ENCODE measurements at regions not wholly inside any gene's neighbourhood (a gene's known extent, or its start where the extent isn't known, plus 50 kb on each side); places are given as distances from the start of the nearest gene placed in this dataset.

DNA sequence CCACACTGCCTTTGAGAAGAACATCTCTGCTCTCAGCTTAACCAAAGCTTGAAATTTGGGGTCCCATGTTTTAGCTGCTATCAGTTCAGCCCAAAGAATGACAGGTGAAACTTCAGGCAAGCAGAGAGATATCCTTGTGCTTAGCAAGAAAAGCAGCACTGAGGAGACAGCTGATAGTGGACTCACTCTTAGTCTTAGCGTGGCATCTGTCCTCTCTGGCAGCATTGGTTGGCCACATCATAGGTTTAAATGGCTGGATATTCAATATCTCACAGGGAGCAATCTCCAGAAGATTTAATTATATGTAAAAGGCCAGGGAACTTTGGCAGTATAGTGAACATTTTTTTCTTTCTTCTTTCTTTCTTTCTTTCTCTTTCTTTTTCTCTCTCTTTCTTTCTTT lies 131.1 kb upstream of the SGK1 start:
- H3K36me3 Mint-ChIP-seq, result peaks cover 0 to 1% (median 0%) of the 10 kb centered on the region in 3 donors
- ChIA-PET CTCF (no interaction called here), POLR2A (no interaction called here)
- no peak for DNase-seq
- no peaks in the 10 kb centered on the region for H3K9me3 Mint-ChIP-seq
- no peaks in the 10 kb centered on the region for H3K36me3 ChIP-seq (ENCODE audit: insufficient read depth, low read length)
- H3K27me3 Mint-ChIP-seq, result no peaks in the 10 kb centered on the region
- no peak overlapping the region for H3K4me3 ChIP-seq (ENCODE audit: low read length)
- no peaks in the 10 kb centered on the region for H3K27me3 ChIP-seq (ENCODE audit: insufficient read depth, low read length, poor library complexity, severe bottlenecking)
- H3K27ac Mint-ChIP-seq, result peak overlapping the region in 1 of 8 donors; percentile 23
- no peak overlapping the region for H3K4me3 Mint-ChIP-seq
- no peak overlapping the region for H3K27ac ChIP-seq (ENCODE audit: low read depth, low read length)
- no peaks in the 10 kb centered on the region for H3K9me3 ChIP-seq (ENCODE audit: low read length)
- H3K4me1 Mint-ChIP-seq, result peaks cover 0 to 3% (median 0%) of the 10 kb centered on the region in 3 donors
- H3K4me1 ChIP-seq (ENCODE audit: insufficient read depth, low read length), result no peaks in the 10 kb centered on the region

DNA sequence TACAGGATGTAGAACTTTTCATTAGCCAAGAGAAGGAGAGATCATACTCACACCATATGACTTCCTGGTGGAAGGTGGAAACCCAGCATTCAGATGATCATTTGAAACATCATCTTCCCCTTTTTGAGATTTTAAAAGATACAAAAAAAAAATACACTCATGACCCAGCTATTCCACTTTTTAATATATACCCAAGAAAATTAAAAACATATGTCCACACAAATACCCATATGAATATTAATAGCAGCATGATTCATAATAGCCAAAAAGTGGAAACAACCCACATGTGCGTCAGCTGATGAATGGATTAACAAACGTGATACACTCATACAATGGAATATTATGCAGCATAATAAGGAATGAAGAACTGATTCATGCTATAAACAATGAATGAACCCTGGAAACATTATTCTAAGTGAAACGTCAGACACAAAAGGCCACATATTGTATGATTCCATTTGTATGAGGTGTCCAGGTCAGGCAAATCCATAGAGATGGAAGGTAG lies 130.0 kb upstream of the SGK1 start:
- H3K27ac Mint-ChIP-seq, result no peak overlapping the region
- no peaks in the 10 kb centered on the region for H3K27me3 Mint-ChIP-seq
- H3K4me3 ChIP-seq (ENCODE audit: low read length), result no peak overlapping the region
- H3K9me3 ChIP-seq (ENCODE audit: low read length), result no peaks in the 10 kb centered on the region
- no peaks in the 10 kb centered on the region for H3K4me1 ChIP-seq (ENCODE audit: insufficient read depth, low read length)
- H3K27me3 ChIP-seq (ENCODE audit: insufficient read depth, low read length, poor library complexity, severe bottlenecking), result no peaks in the 10 kb centered on the region
- H3K4me3 Mint-ChIP-seq, result no peak overlapping the region
- ChIA-PET CTCF (no interaction called here), POLR2A (no interaction called here)
- no peaks in the 10 kb centered on the region for H3K36me3 Mint-ChIP-seq
- peaks cover 0 to under 1% (median 0%) of the 10 kb centered on the region in 3 donors for H3K4me1 Mint-ChIP-seq
- H3K36me3 ChIP-seq (ENCODE audit: insufficient read depth, low read length), result no peaks in the 10 kb centered on the region
- no peak for DNase-seq
- H3K9me3 Mint-ChIP-seq, result no peaks in the 10 kb centered on the region
- no peak overlapping the region for H3K27ac ChIP-seq (ENCODE audit: low read depth, low read length)

DNA sequence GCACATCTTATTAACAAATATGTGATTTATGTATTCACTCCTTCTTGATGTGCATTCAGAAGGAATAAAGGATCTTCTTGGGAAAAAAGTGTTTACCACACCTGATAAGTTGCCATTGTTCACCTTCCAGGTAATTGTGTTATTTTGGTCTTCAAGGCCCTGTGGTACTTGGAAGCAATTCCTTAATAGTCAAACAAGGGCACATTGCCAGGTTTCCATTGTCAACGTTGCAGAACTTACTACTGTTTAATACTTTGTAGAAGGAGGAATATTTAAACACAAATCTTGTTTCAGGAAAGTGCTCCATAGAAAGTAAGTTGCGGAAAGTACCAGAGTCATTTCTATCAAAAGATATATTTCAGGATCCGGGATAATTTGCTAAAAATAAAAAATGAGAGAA lies 129.5 kb upstream of the SGK1 start:
- no peaks in the 10 kb centered on the region for H3K27me3 ChIP-seq (ENCODE audit: insufficient read depth, low read length, poor library complexity, severe bottlenecking)
- DNase-seq, result no peak
- ChIA-PET POLR2A (no interaction called here), CTCF (no interaction called here)
- no peaks in the 10 kb centered on the region for H3K4me1 ChIP-seq (ENCODE audit: insufficient read depth, low read length)
- H3K4me3 Mint-ChIP-seq, result no peak overlapping the region
- no peaks in the 10 kb centered on the region for H3K4me1 Mint-ChIP-seq
- no peak overlapping the region for H3K27ac Mint-ChIP-seq
- H3K4me3 ChIP-seq (ENCODE audit: low read length), result no peak overlapping the region
- H3K27ac ChIP-seq (ENCODE audit: low read depth, low read length), result no peak overlapping the region
- H3K36me3 ChIP-seq (ENCODE audit: insufficient read depth, low read length), result no peaks in the 10 kb centered on the region
- H3K27me3 Mint-ChIP-seq, result no peaks in the 10 kb centered on the region
- no peaks in the 10 kb centered on the region for H3K9me3 Mint-ChIP-seq
- no peaks in the 10 kb centered on the region for H3K9me3 ChIP-seq (ENCODE audit: low read length)
- H3K36me3 Mint-ChIP-seq, result no peaks in the 10 kb centered on the region

DNA sequence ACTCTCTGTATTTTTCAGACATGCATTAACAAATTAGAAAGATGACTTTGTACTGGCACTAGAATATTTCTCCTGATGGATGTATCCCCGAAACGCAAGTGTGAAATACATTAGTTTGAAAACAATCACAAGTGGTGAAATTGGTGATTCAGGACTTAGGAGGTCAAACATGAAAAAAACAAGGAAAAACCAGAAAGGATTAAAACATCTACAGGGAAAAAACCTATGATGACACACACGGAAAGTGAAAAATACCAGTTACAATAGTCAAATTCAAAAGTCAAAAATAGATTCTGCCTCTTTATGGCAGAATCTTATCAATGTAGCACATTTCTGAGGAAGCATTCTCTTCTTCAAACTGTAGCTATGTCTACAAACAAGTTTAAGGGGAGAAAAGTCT lies 129.0 kb upstream of the SGK1 start:
- H3K27ac ChIP-seq (ENCODE audit: low read depth, low read length), result no peak overlapping the region
- no peaks in the 10 kb centered on the region for H3K9me3 Mint-ChIP-seq
- no peaks in the 10 kb centered on the region for H3K9me3 ChIP-seq (ENCODE audit: low read length)
- DNase-seq, result no peak
- no peak overlapping the region for H3K4me3 ChIP-seq (ENCODE audit: low read length)
- POLR2A ChIA-PET, result no interaction called here
- CTCF ChIA-PET, result no interaction called here
- no peaks in the 10 kb centered on the region for H3K4me1 ChIP-seq (ENCODE audit: insufficient read depth, low read length)
- no peak overlapping the region for H3K27ac Mint-ChIP-seq
- no peak overlapping the region for H3K4me3 Mint-ChIP-seq
- no peaks in the 10 kb centered on the region for H3K27me3 ChIP-seq (ENCODE audit: insufficient read depth, low read length, poor library complexity, severe bottlenecking)
- H3K4me1 Mint-ChIP-seq, result no peaks in the 10 kb centered on the region
- no peaks in the 10 kb centered on the region for H3K36me3 Mint-ChIP-seq
- no peaks in the 10 kb centered on the region for H3K27me3 Mint-ChIP-seq
- H3K36me3 ChIP-seq (ENCODE audit: insufficient read depth, low read length), result no peaks in the 10 kb centered on the region

DNA sequence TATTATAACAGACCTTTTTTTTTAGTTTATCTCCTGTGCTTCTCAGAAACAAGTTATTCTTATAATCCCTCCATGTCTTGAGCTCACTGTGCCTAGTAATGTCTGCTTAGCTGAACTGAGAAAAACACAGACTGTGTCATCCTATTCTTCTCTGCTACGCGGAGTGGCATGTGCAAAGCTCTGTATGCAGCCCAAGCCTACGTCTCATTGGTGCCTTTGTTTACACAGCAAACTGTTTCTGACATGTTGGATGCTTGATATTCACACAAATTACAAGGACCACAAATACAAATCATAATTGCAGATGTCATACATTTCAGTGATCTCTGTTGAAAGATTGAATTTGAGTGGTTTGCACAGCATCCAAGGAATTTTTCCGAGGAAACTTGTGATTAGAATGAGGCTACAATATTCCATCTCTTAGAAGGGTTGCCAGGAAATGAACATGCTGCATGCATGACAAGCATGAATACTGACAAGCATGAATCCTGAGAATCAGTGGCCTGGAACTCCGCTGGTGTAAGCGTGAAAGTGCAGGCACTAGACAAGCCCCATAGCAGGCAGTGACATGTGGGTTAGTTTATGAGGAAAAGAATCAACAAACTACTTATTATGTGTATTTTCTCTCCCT lies 128.4 kb upstream of the SGK1 start:
- no peak overlapping the region for H3K27ac ChIP-seq (ENCODE audit: low read depth, low read length)
- ChIA-PET CTCF (no interaction called here), POLR2A (no interaction called here)
- no peaks in the 10 kb centered on the region for H3K9me3 ChIP-seq (ENCODE audit: low read length)
- Mint-ChIP-seq H3K4me1 (no peaks in the 10 kb centered on the region), H3K27ac (no peak overlapping the region), H3K27me3 (no peaks in the 10 kb centered on the region), H3K36me3 (no peaks in the 10 kb centered on the region), H3K9me3 (no peaks in the 10 kb centered on the region), H3K4me3 (no peak overlapping the region)
- H3K27me3 ChIP-seq (ENCODE audit: insufficient read depth, low read length, poor library complexity, severe bottlenecking), result no peaks in the 10 kb centered on the region
- H3K36me3 ChIP-seq (ENCODE audit: insufficient read depth, low read length), result no peaks in the 10 kb centered on the region
- DNase-seq, result no peak
- H3K4me3 ChIP-seq (ENCODE audit: low read length), result no peak overlapping the region
- H3K4me1 ChIP-seq (ENCODE audit: insufficient read depth, low read length), result no peaks in the 10 kb centered on the region

- no peak for DNase-seq
- ChIA-PET CTCF (no interaction called here), POLR2A (no interaction called here)
- no peak overlapping the region for H3K4me3 ChIP-seq (ENCODE audit: low read length)
- Mint-ChIP-seq H3K9me3 (no peaks in the 10 kb centered on the region), H3K4me3 (no peak overlapping the region), H3K36me3 (no peaks in the 10 kb centered on the region), H3K27ac (peak overlapping the region in 1 of 8 donors; percentile 8), H3K4me1 (no peaks in the 10 kb centered on the region), H3K27me3 (peaks cover 0 to 3% of the 10 kb centered on the region in 2 donors)
- no peaks in the 10 kb centered on the region for H3K36me3 ChIP-seq (ENCODE audit: insufficient read depth, low read length)
- H3K9me3 ChIP-seq (ENCODE audit: low read length), result no peaks in the 10 kb centered on the region
- H3K27me3 ChIP-seq (ENCODE audit: insufficient read depth, low read length, poor library complexity, severe bottlenecking), result no peaks in the 10 kb centered on the region
- H3K27ac ChIP-seq (ENCODE audit: low read depth, low read length), result no peak overlapping the region
- no peaks in the 10 kb centered on the region for H3K4me1 ChIP-seq (ENCODE audit: insufficient read depth, low read length)
Measured at GRCh38 chr6:134443009-134443408, 125.1 kb upstream of the SGK1 start.

DNA sequence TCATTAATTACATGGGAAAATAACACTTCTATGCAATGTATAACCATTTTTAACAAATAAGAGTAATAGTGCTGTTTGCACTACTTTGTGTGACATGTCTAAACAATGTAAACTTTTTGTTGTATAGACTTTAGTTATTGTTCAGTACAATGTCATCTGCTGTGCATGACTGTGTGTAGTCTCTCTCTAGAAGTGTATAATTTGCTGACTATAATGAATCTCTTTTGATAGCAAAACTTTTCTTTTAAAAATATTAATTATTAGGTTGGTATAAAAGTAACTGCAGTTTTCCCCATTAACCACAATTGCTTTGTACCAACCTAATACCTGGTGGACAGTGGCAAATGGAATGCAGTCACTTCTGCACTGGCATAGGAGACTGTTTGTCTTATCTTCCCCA lies 124.2 kb upstream of the SGK1 start:
- ChIA-PET POLR2A (no interaction called here), CTCF (no interaction called here)
- Histone ChIP-seq H3K4me3 (ENCODE audit: low read length) (no peak overlapping the region), H3K4me1 (ENCODE audit: insufficient read depth, low read length) (no peaks in the 10 kb centered on the region), H3K27ac (ENCODE audit: low read depth, low read length) (no peak overlapping the region), H3K36me3 (ENCODE audit: insufficient read depth, low read length) (no peaks in the 10 kb centered on the region), H3K27me3 (ENCODE audit: insufficient read depth, low read length, poor library complexity, severe bottlenecking) (no peaks in the 10 kb centered on the region), H3K9me3 (ENCODE audit: low read length) (no peaks in the 10 kb centered on the region)
- no peaks in the 10 kb centered on the region for H3K36me3 Mint-ChIP-seq
- H3K9me3 Mint-ChIP-seq, result no peaks in the 10 kb centered on the region
- peaks cover 3 to 7% (median 6%) of the 10 kb centered on the region in 3 donors for H3K4me1 Mint-ChIP-seq
- H3K27ac Mint-ChIP-seq, result no peak overlapping the region
- DNase-seq, result no peak
- H3K27me3 Mint-ChIP-seq, result peaks cover 0 to 3% of the 10 kb centered on the region in 2 donors
- H3K4me3 Mint-ChIP-seq, result no peak overlapping the region

DNA sequence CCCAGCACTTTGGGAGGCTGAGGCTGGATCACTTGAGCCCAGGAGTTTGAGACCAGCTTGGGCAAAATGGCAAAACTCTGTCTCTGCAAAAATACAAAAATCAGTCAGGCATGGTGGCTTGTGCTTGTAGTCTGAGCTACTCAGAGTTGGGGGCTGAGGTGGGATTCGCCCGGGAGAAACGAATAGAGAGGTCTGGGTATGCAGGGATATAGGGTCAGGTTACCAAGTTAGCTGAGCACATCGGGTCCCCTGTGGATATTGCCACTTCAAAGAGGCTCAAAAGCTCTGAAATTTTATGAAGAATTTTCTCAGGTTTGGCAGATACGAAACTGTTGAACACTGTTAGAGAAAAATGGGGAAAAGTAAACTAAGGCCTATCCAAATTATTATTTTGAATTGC lies 120.9 kb upstream of the SGK1 start:
- H3K4me1 Mint-ChIP-seq, result peaks cover 18 to 23% (median 21%) of the 10 kb centered on the region in 3 donors
- POLR2A ChIA-PET, result no interaction called here
- H3K27ac ChIP-seq (ENCODE audit: low read depth, low read length), result no peak overlapping the region
- H3K9me3 Mint-ChIP-seq, result no peaks in the 10 kb centered on the region
- no peak overlapping the region for H3K27ac Mint-ChIP-seq
- H3K4me3 Mint-ChIP-seq, result no peak overlapping the region
- H3K36me3 ChIP-seq (ENCODE audit: insufficient read depth, low read length), result no peaks in the 10 kb centered on the region
- no peak for DNase-seq
- CTCF ChIA-PET, result interaction anchor here (1.5 kb wide), 1 partner anchor 129 kb away, joined by 3 read pairs; no protein-coding TSS in a partner anchor
- H3K4me3 ChIP-seq (ENCODE audit: low read length), result no peak overlapping the region
- no peaks in the 10 kb centered on the region for H3K27me3 ChIP-seq (ENCODE audit: insufficient read depth, low read length, poor library complexity, severe bottlenecking)
- H3K27me3 Mint-ChIP-seq, result peaks cover 0 to 3% of the 10 kb centered on the region in 2 donors
- H3K9me3 ChIP-seq (ENCODE audit: low read length), result no peaks in the 10 kb centered on the region
- H3K4me1 ChIP-seq (ENCODE audit: insufficient read depth, low read length), result no peaks in the 10 kb centered on the region
- no peaks in the 10 kb centered on the region for H3K36me3 Mint-ChIP-seq
